ENCODE measurements at regions not wholly inside any gene's neighbourhood (a gene's known extent, or its start where the extent isn't known, plus 50 kb on each side); places are given as distances from the start of the nearest gene placed in this dataset.

GRCh38 chr1:244339073-244339692 lies 112.5 kb downstream of the ADSS2 start:
- no peak overlapping the region for H3K4me3 Mint-ChIP-seq (ENCODE audit: unreplicated experiment)
- H4K20me1 ChIP-seq (ENCODE audit: insufficient read depth, low read length) = no peaks in the 10 kb centered on the region
- TF ChIP-seq EZH2 (IDR thresholded peaks at IDR 0.05; ENCODE audit: insufficient read depth, low read length) (no peak), CTCF (IDR thresholded peaks at IDR 0.05; ENCODE audit: insufficient read depth, low read depth, low read length) (no peak)
- no peaks in the 10 kb centered on the region for H3K36me3 ChIP-seq (ENCODE audit: insufficient read depth, low read length)
- no peak overlapping the region for H3K9ac ChIP-seq (ENCODE audit: low read length)
- H3K4me2 ChIP-seq (ENCODE audit: low read length) = no peak overlapping the region
- peaks cover 3% of the 10 kb centered on the region for H3K9me3 Mint-ChIP-seq (ENCODE audit: unreplicated experiment)
- no peaks in the 10 kb centered on the region for H3K79me2 ChIP-seq (ENCODE audit: insufficient read depth, low read length)
- no peak for FAIRE-seq
- H3K4me3 ChIP-seq (ENCODE audit: insufficient read depth, low read depth, low read length) = no peak overlapping the region
- no peaks in the 10 kb centered on the region for H3K9me3 ChIP-seq (ENCODE audit: insufficient read depth, low read depth, low read length)
- H3K27me3 ChIP-seq (ENCODE audit: insufficient read depth, low read length) = no peaks in the 10 kb centered on the region
- H3K27ac Mint-ChIP-seq (ENCODE audit: unreplicated experiment) = no peak overlapping the region
- H3K4me1 ChIP-seq (ENCODE audit: insufficient read depth, low read length) = peaks cover 11% of the 10 kb centered on the region
- H3K27ac ChIP-seq (ENCODE audit: low read depth, low read length) = no peak overlapping the region
- DNase-seq (ENCODE audit: low read depth) = no peak
- H2AFZ ChIP-seq (ENCODE audit: low read depth, low read length) = no peak overlapping the region
- H3K27me3 Mint-ChIP-seq (ENCODE audit: low read depth, unreplicated experiment) = no peaks in the 10 kb centered on the region
- peaks cover 7% of the 10 kb centered on the region for H3K4me1 Mint-ChIP-seq (ENCODE audit: low read depth, unreplicated experiment)
- H3K36me3 Mint-ChIP-seq (ENCODE audit: low read depth, unreplicated experiment) = no peaks in the 10 kb centered on the region

- H2AFZ ChIP-seq (ENCODE audit: low read depth, low read length) = no peak overlapping the region
- H3K27ac Mint-ChIP-seq (ENCODE audit: unreplicated experiment) = no peak overlapping the region
- DNase-seq (ENCODE audit: low read depth) = no peak
These were observed 111.9 kb downstream of the ADSS2 start for GRCh38 chr1:244339776-244340175.

More at GRCh38 chr1:244339776-244340175, 111.9 kb downstream of the ADSS2 start:
- Histone ChIP-seq H3K9ac (ENCODE audit: low read length) (no peak overlapping the region), H3K27ac (ENCODE audit: low read depth, low read length) (no peak overlapping the region), H3K36me3 (ENCODE audit: insufficient read depth, low read length) (no peaks in the 10 kb centered on the region), H3K9me3 (ENCODE audit: insufficient read depth, low read depth, low read length) (no peaks in the 10 kb centered on the region), H3K27me3 (ENCODE audit: insufficient read depth, low read length) (no peaks in the 10 kb centered on the region), H3K79me2 (ENCODE audit: insufficient read depth, low read length) (no peaks in the 10 kb centered on the region), H3K4me1 (ENCODE audit: insufficient read depth, low read length) (peaks cover 11% of the 10 kb centered on the region), H4K20me1 (ENCODE audit: insufficient read depth, low read length) (no peaks in the 10 kb centered on the region), H3K4me2 (ENCODE audit: low read length) (no peak overlapping the region), H3K4me3 (ENCODE audit: insufficient read depth, low read depth, low read length) (no peak overlapping the region)
- Mint-ChIP-seq H3K4me3 (ENCODE audit: unreplicated experiment) (no peak overlapping the region), H3K27me3 (ENCODE audit: low read depth, unreplicated experiment) (no peaks in the 10 kb centered on the region), H3K4me1 (ENCODE audit: low read depth, unreplicated experiment) (peaks cover 7% of the 10 kb centered on the region), H3K36me3 (ENCODE audit: low read depth, unreplicated experiment) (no peaks in the 10 kb centered on the region), H3K9me3 (ENCODE audit: unreplicated experiment) (peaks cover 3% of the 10 kb centered on the region)
- no peak for FAIRE-seq
- no peak for TF ChIP-seq CTCF (IDR thresholded peaks at IDR 0.05; ENCODE audit: insufficient read depth, low read depth, low read length)
- TF ChIP-seq EZH2 (IDR thresholded peaks at IDR 0.05; ENCODE audit: insufficient read depth, low read length) = no peak
